IMR-90 (cell line): ENCODE measurements at regions not wholly inside any gene's neighbourhood (a gene's known extent, or its start where the extent isn't known, plus 50 kb on each side); places are given as distances from the start of the nearest gene placed in this dataset.

ENCODE experiments used
- ATAC-seq: fragments of 200-7000 bp; cut with Tn5 transposase; 2 replicates; pipeline ENCODE4 v1.9.1; 2020; ENCODE audit warnings: low read depth, mild to moderate bottlenecking, moderate library complexity
- BruUV-seq: library from RNA; stranded (reverse); fragments of 400-500 nt; replicated peaks from 2 replicates; lab custom pipeline; 2021; lab: Mats Ljungman, UMichigan
- CTCF ChIA-PET: fragments of 300-600 bp; formaldehyde crosslinking; extraction: SDS; loops from one replicate; lab custom pipeline; 2021; ENCODE audit warnings: antibody characterized with exemption; lab: Yijun Ruan, JAX
- POLR2A ChIA-PET: fragments of 300-600 bp; sonication (Branson Sonifier 250); formaldehyde crosslinking; loops from one replicate; lab custom pipeline; 2022; ENCODE audit warnings: antibody characterized with exemption; ENCODE audit not compliant: unreplicated experiment; lab: Charles Lee
- DNase-seq: peaks from one replicate; pipeline ENCODE4 v3.0.0; 2013
- H2AFZ ChIP-seq: replicated peaks from 2 replicates; pipeline ENCODE3; 2013; ENCODE audit warnings: low read length, mild to moderate bottlenecking; ENCODE audit not compliant: poor library complexity
- H2AK5ac ChIP-seq: 2 replicates; pipeline ENCODE4 v1.6.1; 2013; ENCODE audit warnings: low read depth, low read length, inconsistent platforms
- H2AK9ac ChIP-seq: replicated peaks from 2 replicates; pipeline ENCODE3; 2013; ENCODE audit warnings: mild to moderate bottlenecking, low read depth, low read length, moderate library complexity; ENCODE audit not compliant: poor library complexity
- H2BK120ac ChIP-seq: 2 replicates; pipeline ENCODE4 v1.6.1; 2013; ENCODE audit warnings: low read depth, low read length, inconsistent platforms
- H2BK15ac ChIP-seq: 3 replicates; pipeline ENCODE4 v1.6.1; 2013; ENCODE audit warnings: low read depth, low read length, inconsistent platforms
- H2BK20ac ChIP-seq: 2 replicates; pipeline ENCODE4 v1.6.1; 2013; ENCODE audit warnings: low read depth, mild to moderate bottlenecking, inconsistent platforms, low read length, moderate library complexity
- H2BK5ac ChIP-seq: 2 replicates; pipeline ENCODE4 v1.6.1; 2013; ENCODE audit warnings: mild to moderate bottlenecking, low read depth, low read length, inconsistent platforms; ENCODE audit not compliant: poor library complexity, severe bottlenecking
- H3K14ac ChIP-seq: replicated peaks from 2 replicates; pipeline ENCODE4 v1.6.1; 2013; ENCODE audit warnings: low read depth, low read length, inconsistent platforms
- H3K18ac ChIP-seq: 2 replicates; pipeline ENCODE4 v1.6.1; 2013; ENCODE audit warnings: low read depth, low read length, control low read depth
- H3K23ac ChIP-seq: 2 replicates; pipeline ENCODE4 v1.6.1; 2013; ENCODE audit warnings: low read depth, low read length, inconsistent platforms
- H3K27ac ChIP-seq: 2 replicates; pipeline ENCODE4 v1.5.1; 2013; ENCODE audit warnings: mild to moderate bottlenecking, control low read depth, low read length; ENCODE audit not compliant: insufficient read depth
- H3K27me3 ChIP-seq: 2 replicates; pipeline ENCODE4 v1.6.1; 2013; ENCODE audit warnings: low read length; ENCODE audit not compliant: control insufficient read depth, insufficient read depth
- H3K36me3 ChIP-seq: 2 replicates; pipeline ENCODE4 v1.6.1; 2013; ENCODE audit warnings: low read length, mixed read lengths; ENCODE audit not compliant: control insufficient read depth, insufficient read depth
- H3K4ac ChIP-seq: 2 replicates; pipeline ENCODE4 v1.6.1; 2013; ENCODE audit warnings: low read depth, low read length, inconsistent platforms
- H3K4me1 ChIP-seq: 2 replicates; pipeline ENCODE4 v1.6.1; 2013; ENCODE audit warnings: low read length, mixed read lengths; ENCODE audit not compliant: control insufficient read depth, insufficient read depth
- H3K4me2 ChIP-seq: 2 replicates; pipeline ENCODE4 v1.6.1; 2013; ENCODE audit warnings: low read depth, mild to moderate bottlenecking, control low read depth, low read length, moderate library complexity
- H3K4me3 ChIP-seq: 2 replicates; pipeline ENCODE4 v1.5.1; 2013; ENCODE audit warnings: low read depth, mild to moderate bottlenecking, control low read depth, low read length, moderate library complexity; ENCODE audit not compliant: insufficient read depth
- H3K56ac ChIP-seq: 2 replicates; pipeline ENCODE4 v1.6.1; 2013; ENCODE audit warnings: low read length, inconsistent platforms; ENCODE audit not compliant: insufficient read depth; ENCODE audit errors: extremely low read depth
- H3K79me1 ChIP-seq, 2 experiments: 2 replicates each; pipeline ENCODE4 v1.6.1; 2013; ENCODE audit warnings: low read length in 2 of 2, inconsistent platforms in 1 of 2, low read depth in 1 of 2
- H3K9ac ChIP-seq: 2 replicates; pipeline ENCODE4 v1.6.1; 2013; ENCODE audit warnings: low read depth, low read length, control low read depth
- H3K9me1 ChIP-seq: 2 replicates; pipeline ENCODE4 v1.6.1; 2013; ENCODE audit warnings: low read length, inconsistent platforms; ENCODE audit not compliant: insufficient read depth
- H3K9me3 ChIP-seq: 2 replicates; pipeline ENCODE4 v1.6.1; 2013; ENCODE audit warnings: low read length; ENCODE audit not compliant: control insufficient read depth, insufficient read depth
- H4K20me1 ChIP-seq: 2 replicates; pipeline ENCODE4 v1.6.1; 2013; ENCODE audit warnings: low read length, inconsistent platforms; ENCODE audit not compliant: insufficient read depth
- H4K5ac ChIP-seq: 2 replicates; pipeline ENCODE4 v1.6.1; 2013; ENCODE audit warnings: mild to moderate bottlenecking, low read depth, low read length, control low read depth
- H4K8ac ChIP-seq, 2 experiments: 2 replicates each; pipeline ENCODE4 v1.6.1; 2013; ENCODE audit warnings: low read depth in 2 of 2, low read length in 2 of 2, control low read depth in 1 of 2, inconsistent platforms in 1 of 2
- H4K91ac ChIP-seq: 2 replicates; pipeline ENCODE4 v1.6.1; 2013; ENCODE audit warnings: low read depth, low read length, inconsistent platforms; ENCODE audit not compliant: insufficient read depth
- CHD1 ChIP-seq: IDR thresholded peaks from 2 replicates; pipeline ENCODE4 v1.6.1; 2012; ENCODE audit warnings: low read depth, low read length, improper control_type of control experiment
- MAFK ChIP-seq: IDR thresholded peaks from 2 replicates; pipeline ENCODE4 v1.6.1; 2012; ENCODE audit warnings: low read depth, low read length, improper control_type of control experiment
- WGBS, 2 experiments: methylation state at CpG; one replicate each; pipeline versions ENCODE4 v1.1.5 to v1.1.7; 2013; ENCODE audit warnings: missing lambda C conversion rate in 2 of 2; ENCODE audit not compliant: insufficient read length in 1 of 2; ENCODE audit errors: extremely low coverage in 2 of 2; 5-methylcytosine and 5-hydroxymethylcytosine counted together
- dilution Hi-C: fragments of 300-500 bp; cut with HindIII; formaldehyde crosslinking; loops from one replicate; pipeline ENCODE4 v1.14.3; 2018; ENCODE audit warnings: low sequenced_read_pairs; ENCODE audit not compliant: unreplicated experiment
- in situ Hi-C: fragments of 300-500 bp; cut with MboI; formaldehyde crosslinking; loops from 3 replicates; pipeline ENCODE4 v1.14.3; 2019; ENCODE audit warnings: low sequenced_read_pairs, inconsistent platforms, mixed read lengths
- intact Hi-C: fragments of 100-400 bp; cut with micrococcal nuclease; formaldehyde crosslinking; loops from 2 replicates; pipeline ENCODE4 v1.10.0; 2022
- TF ChIP-seq, protein P1 (sequence below): conservative IDR thresholded peaks from 2 replicates; pipeline ENCODE4 v1.5.1; 2012; ENCODE audit warnings: mild to moderate bottlenecking, low read depth, low read length, improper control_type of control experiment

DNA sequence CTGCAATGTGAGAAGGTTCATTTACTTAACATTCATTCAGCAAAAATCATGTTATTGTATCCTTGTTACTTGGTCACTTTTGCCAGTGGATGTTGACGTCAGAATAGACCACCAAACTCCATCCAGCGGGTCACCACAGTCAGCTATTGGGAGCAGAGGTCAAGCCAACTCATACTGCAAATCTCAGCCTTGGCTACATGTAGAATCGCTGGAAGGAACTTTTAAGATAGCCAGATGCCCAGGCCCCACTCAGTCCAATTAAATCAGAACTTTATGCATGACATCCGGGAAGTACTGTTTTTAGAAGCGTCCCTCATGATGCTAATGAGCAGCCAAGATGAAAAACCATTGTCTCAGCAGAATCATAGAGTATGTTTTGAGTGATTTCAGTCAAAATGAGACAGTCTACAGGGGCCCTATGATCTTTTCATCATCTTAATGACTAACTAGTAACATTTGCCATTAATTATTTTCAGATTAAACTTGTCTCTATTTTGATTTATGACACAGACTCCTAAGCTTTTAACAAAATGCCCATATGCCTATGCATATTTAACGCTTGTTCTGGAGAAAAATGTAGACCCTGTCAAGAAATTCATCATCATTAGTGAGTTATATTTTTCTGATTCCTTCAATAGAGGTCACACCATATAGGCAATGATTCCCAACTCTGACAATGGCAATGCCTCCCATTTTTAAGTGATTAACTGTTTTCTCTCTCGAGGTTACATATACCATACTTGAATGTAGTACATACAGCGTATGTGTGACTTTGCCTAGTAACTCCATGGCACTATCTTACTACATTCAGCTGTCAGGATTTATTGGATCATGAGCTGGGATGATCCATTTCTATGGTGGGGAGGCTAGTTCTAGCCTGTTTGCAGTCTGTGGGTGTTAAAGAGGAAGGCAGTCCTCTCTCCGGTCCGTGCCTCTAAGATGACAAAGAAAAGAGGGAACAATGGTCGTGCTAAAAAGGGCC is 63.7 kb upstream of the CCBE1 start:
- DNase-seq: no peak
- H3K14ac ChIP-seq: no peak overlapping the region
- no peak overlapping the region for H2BK5ac ChIP-seq
- H4K8ac ChIP-seq: no peak overlapping the region
- no peak overlapping the region for H3K23ac ChIP-seq
- no peak overlapping the region for H3K27ac ChIP-seq
- no peaks in the 10 kb centered on the region for H3K79me1 ChIP-seq
- no peaks in the 10 kb centered on the region for H3K9me1 ChIP-seq
- H3K56ac ChIP-seq: no peak overlapping the region
- H4K91ac ChIP-seq: no peak overlapping the region
- H3K9me3 ChIP-seq: no peaks in the 10 kb centered on the region
- no peak overlapping the region for H2BK20ac ChIP-seq
- ChIA-PET CTCF (no interaction called here), POLR2A (no interaction called here)
- no peak for ATAC-seq
- no peaks in the 10 kb centered on the region for H3K27me3 ChIP-seq
- H2BK15ac ChIP-seq: 0 out of 3 replicates have a peak overlapping the region, but pooled peaks have one; percentile 55
- H3K9ac ChIP-seq: no peak overlapping the region
- H2AK9ac ChIP-seq: no peak overlapping the region
- H4K20me1 ChIP-seq: no peaks in the 10 kb centered on the region
- no TSS peak for BruUV-seq
- WGBS, 2 experiments: 100% methylated on average over 2 of the region's 11 CpGs; no CpG with 5 or more reads in 1 of the 2 experiments
- H3K4me3 ChIP-seq: no peak overlapping the region
- peaks cover 4% of the 10 kb centered on the region for H3K4me1 ChIP-seq
- in situ Hi-C loops (no loop called here), intact Hi-C loops (no loop called here), dilution Hi-C loops (no loop called here)
- H3K36me3 ChIP-seq: no peaks in the 10 kb centered on the region
- H3K4me2 ChIP-seq: no peak overlapping the region
- no peak overlapping the region for H2AK5ac ChIP-seq
- no peak overlapping the region for H3K4ac ChIP-seq
- H2AFZ ChIP-seq: no peak overlapping the region
- H2BK120ac ChIP-seq: 0 out of 2 replicates have a peak overlapping the region, but pooled peaks have one; percentile 3
- H4K5ac ChIP-seq: no peak overlapping the region
- H3K18ac ChIP-seq: no peak overlapping the region; the same call in 1 of the 2 replicates
- TF ChIP-seq MAFK (no peak), CHD1 (no peak)
- TF ChIP-seq, protein P1, sequence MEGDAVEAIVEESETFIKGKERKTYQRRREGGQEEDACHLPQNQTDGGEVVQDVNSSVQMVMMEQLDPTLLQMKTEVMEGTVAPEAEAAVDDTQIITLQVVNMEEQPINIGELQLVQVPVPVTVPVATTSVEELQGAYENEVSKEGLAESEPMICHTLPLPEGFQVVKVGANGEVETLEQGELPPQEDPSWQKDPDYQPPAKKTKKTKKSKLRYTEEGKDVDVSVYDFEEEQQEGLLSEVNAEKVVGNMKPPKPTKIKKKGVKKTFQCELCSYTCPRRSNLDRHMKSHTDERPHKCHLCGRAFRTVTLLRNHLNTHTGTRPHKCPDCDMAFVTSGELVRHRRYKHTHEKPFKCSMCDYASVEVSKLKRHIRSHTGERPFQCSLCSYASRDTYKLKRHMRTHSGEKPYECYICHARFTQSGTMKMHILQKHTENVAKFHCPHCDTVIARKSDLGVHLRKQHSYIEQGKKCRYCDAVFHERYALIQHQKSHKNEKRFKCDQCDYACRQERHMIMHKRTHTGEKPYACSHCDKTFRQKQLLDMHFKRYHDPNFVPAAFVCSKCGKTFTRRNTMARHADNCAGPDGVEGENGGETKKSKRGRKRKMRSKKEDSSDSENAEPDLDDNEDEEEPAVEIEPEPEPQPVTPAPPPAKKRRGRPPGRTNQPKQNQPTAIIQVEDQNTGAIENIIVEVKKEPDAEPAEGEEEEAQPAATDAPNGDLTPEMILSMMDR: no peak
